T47D (cell line): ENCODE measurements at regions not wholly inside any gene's neighbourhood (a gene's known extent, or its start where the extent isn't known, plus 50 kb on each side); places are given as distances from the start of the nearest gene placed in this dataset.

Source experiments
- DNase-seq, 2 experiments: peaks; one replicate each; pipeline versions ENCODE4 v3.0.0 to v3.0.0-alpha.2; 2011 to 2012; ENCODE audit warnings: low read depth in 1 of 2, low spot score in 1 of 2
- JUND ChIP-seq: IDR thresholded peaks from 2 replicates; pipeline ENCODE4 v1.6.1; 2012; ENCODE audit warnings: low read depth
- in situ Hi-C: cut with HindIII; loops from 2 replicates; pipeline ENCODE4 v1.10.0; 2016; ENCODE audit warnings: low sequenced_read_pairs, low pct_unique_long_range_greater_than_20kb

DNA sequence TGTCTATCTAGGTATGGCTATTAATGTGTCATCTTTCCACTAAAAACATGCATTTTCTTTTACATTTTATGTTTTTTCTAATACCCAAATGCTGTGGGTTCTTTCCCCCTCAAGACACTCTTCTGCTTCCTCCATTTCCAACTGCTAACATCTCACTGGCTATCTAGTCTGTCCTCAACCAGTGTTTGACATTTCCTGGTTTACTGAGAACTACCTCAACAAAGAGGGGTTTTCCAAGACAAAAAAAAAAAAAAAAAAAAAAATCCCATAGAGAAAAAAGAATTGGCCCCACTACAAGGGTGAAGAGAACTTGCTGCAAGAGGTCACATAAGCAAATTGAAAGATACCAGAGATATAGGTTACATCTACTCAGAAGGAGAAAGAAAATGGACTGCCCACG, 359.7 kb downstream of the CRPPA start:
- TF ChIP-seq JUND, result no peak
- DNase-seq, result no peak
- in situ Hi-C loops, result no loop called here

DNA sequence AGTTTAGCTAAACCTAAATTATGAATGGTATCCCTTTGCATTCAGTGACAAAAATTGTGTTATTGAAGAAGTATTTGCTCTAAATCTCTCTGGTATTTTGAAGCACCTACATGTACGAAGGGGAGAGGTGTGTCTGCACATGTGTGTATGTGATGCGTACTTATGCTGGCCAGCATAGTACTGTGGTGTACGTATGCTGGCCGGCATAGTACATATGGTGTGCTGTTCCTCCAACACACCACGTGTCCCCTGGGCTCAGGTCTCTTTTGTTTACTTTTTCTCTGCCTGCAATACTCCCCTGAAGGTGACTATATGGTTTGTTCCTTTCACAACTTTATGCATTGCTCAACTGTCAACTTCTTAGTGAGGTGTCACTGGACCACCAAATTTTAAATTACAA, 360.3 kb downstream of the CRPPA start:
- DNase-seq, result no peak
- no peak for TF ChIP-seq JUND
- in situ Hi-C loops, result no loop called here

DNA sequence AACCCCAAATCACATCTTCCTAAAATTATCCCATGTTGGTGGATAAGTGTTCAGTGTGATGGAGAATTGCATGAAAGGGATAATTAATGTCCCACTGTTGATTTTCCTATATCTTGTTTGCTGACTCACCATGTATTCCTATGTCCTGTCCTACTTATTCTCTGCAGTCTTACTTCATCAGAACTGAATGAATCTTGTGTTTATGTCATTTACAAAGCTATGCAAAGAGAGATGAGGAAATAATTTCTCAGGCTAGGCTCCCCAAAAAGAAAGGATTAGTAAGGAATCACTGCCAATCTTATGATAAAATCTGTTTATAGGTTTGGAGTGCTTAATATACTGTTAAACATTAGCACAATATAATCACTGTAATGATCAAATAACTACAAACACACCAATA, 360.8 kb downstream of the CRPPA start:
- DNase-seq, result peak in 1 of 2 experiments; percentile 33
- no peak for TF ChIP-seq JUND
- in situ Hi-C loops, result no loop called here

DNA sequence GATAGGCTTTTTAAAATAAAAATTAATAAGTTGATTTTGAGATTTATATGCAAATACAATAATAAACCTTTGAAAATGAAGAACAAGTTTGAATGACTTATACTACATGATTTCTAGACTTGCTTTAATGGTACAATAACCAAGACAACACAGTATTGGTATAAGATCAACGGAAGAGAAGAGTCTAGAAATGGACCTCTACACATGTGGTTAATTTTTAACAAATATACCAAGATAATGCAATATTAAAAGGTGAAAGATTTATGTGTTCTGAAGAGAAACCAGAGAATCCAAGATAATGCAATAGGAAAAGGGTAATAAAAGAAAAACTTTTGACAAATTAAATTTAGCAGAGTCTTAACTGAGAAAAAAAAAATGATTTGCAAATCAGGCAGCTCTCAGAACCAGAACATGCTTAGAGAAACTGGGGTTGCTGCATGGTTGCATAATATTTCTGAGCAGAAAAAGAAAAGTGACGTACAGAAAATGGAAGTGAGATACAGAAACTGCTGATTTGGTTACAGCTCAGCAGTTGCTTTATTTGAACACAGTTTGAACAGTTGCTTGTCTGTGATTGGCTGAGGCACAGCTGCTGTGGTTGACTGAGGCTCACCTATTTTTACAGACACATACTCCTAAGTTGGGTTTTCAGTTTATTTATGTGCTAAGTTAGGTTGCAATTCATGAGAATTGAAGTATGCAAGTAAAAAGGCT, 365.9 kb downstream of the CRPPA start:
- in situ Hi-C loops, result no loop called here
- no peak for DNase-seq
- TF ChIP-seq JUND, result no peak

DNA sequence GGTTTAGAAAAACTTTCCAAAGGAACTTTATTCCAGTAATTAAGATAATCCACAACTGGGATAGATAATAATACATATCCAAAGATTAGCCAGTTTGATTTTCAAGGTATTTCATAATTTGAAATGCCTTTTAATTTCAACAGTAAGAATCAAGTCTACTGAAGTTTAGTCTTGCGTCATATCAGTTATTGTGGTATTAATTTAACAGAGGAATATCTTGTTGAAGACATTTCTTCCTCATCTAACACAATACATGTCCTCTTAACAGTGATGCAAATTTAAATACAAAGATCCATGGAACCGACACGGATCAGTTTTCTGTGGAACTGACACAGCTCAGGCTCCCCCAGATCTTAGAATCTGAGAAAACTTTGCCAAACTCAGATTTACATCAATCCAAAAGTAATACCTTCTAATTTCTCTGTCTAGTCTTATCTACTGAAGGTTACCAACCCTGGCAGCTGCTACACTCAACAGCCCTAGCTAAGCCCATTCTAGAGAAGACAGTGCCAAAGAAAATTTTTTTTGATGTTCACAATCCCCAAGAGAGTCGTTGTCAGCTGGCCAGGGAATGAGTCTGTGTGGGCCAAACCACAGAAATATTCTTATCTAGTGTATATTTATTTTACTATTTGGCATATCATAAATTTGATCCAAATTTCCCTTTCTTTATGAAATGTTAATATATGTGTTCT, 365.2 kb upstream of the MEOX2 start:
- TF ChIP-seq JUND, result no peak
- DNase-seq, result no peak
- in situ Hi-C loops, result no loop called here

DNA sequence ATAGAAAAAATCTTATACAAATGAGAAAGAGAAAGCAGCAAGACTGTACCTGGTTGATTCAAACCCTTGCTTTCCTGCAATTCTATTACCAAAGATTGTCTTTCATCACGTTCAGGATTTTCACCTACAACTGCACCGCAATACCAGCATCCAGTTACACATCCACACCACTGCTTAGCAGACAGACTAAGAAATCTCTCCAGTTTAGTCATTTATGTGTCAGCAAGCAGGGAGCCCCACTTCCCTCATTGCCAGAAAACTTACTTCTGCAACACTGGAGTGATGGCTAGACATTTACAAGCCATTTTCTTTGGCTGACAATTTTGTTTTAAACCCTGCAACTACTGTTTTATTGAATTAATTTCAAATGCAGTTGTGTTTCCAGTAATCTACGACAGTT, 359.6 kb upstream of the MEOX2 start:
- no peak for DNase-seq
- in situ Hi-C loops, result no loop called here
- no peak for TF ChIP-seq JUND

DNA sequence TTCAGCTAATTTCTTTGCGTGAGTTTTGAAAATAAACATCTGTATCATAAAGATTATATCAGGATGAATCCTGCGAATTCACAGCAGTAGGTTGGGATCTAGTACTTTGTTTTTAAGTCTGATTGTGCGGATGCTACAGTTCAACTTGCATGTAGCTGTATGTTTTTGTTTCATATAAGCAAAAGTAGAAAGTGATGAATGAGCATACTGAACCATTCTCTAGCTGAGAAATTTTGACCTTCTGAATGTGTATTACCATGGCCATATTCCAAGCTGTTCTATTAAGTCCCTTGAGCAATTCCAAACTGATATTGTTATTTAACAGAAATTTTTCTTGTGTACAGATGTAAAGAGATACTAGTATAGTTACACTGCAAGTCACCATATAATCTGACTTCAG, 358.8 kb upstream of the MEOX2 start:
- TF ChIP-seq JUND, result no peak
- no peak for DNase-seq
- in situ Hi-C loops, result no loop called here

DNA sequence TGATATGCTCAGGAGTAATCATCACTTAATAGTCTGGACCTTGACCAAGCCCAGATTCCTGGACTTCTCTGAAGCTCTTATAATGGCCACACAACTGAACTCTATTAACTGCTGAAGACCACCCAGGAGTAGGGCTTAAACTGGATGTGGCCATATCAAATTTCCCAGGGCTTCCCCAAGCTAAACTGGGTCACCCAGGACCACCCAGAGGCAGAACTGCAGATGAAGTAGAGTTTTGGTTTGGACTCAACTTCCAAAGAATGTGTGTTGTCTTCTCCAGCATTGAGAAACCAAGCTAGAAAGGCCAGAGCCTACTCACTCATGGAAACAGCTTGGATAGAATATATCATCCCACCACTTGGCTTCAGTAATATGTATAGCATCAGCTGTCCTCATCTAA, 358.2 kb upstream of the MEOX2 start:
- no peak for TF ChIP-seq JUND
- DNase-seq, result no peak

DNA sequence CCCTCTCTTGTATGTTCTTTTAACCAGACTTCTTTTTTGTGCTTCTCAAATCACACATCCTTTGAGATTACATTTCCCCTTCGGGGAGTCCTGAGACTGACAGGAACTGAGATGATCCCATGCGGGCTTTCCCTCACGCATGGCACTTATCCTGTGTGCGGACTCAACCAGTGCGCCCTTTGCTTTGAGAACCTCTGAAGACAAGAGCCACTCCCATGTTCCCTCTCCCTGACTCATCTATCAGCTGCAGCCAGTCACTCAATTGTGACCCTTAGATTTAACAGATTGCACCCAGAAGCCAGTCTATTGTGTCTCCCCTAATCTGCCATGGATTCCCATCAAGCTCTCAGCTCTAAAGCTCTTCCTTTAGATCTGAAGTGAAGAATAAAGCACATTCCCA, 353.9 kb upstream of the MEOX2 start:
- in situ Hi-C loops, result no loop called here
- TF ChIP-seq JUND, result no peak
- no peak for DNase-seq

More for the DNA sequence above, 358.2 kb upstream of the MEOX2 start:
- in situ Hi-C loops, result no loop called here

DNA sequence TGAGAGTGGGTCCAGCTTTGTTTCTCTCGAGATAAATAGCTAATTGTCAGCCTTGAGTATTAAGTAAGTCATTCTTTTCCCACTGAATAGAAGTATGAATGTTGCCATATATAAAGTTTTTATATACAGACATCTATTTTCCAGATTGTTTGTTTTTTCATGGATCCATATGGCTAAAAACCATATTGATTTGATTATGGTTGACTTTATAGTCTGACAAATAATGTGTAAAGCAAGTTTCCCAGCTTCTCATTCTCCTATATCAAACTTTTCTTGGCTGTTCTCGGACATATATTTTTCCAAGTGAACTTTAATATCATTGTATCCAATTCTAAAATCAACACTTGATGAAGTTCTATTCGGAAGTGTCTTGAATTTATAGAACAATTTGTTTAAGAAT, 352.4 kb upstream of the MEOX2 start:
- DNase-seq, result no peak
- TF ChIP-seq JUND, result no peak
- in situ Hi-C loops, result no loop called here

DNA sequence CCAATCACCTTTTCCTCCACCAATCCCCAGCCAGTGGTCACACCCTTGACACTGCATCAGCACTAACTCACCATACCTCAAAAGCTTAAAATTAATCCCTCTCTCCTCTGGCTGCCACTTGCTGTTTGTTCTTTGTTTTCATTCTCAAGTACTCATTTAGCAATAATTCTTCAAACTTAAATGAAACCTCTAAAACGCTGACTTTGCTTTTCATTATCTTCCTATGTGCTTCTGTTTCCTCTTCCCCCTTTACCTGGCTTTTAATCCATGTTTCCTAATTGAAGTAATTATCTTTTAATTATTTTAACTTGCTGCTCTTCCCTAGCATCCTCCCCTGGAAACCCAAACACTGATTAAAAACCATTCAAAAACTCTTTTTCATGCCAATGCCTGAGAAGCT, 348.9 kb upstream of the MEOX2 start:
- no peak for TF ChIP-seq JUND
- DNase-seq, result no peak
- in situ Hi-C loops, result no loop called here

DNA sequence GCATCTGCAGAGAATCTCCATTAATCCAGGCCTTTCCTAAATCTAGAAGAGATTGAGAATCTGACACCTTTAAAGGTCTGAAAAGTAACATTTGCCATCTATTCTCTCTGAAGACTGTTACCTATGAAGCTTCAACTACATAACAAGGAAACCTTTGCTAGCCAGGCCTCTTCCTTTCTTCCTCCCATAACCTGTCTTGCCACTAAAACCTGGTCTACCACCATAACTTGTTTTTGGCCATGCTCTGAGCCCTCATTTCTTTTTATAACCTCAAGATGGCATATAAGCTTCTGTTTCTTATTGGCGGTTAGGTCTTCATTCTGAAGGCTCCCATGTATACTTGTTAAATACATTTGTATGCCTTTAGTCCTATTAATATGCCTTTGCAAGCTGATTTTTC, 348.4 kb upstream of the MEOX2 start:
- DNase-seq, result peak in 1 of 2 experiments; percentile 76
- in situ Hi-C loops, result no loop called here
- TF ChIP-seq JUND, result no peak

DNA sequence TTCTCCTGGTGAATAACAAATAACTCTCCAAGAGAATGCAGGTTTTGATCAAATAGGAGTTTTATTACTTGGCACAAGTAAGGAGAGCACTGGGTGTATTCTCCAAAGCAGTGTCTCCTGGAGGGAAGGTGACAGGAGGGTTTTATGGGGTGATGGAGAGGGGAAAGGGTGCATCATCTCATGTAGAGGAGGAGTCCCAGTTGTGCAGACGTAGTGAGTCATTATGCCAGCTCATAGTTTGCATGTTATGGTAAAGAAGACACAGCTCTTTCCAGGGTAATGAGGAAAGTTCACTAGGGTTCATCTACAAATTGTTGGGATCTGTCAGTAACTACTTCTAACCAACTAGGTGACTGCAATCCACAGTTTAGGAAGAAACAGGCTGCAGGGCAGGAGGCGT, 347.9 kb upstream of the MEOX2 start:
- in situ Hi-C loops, result no loop called here
- TF ChIP-seq JUND, result no peak
- DNase-seq, result no peak

DNA sequence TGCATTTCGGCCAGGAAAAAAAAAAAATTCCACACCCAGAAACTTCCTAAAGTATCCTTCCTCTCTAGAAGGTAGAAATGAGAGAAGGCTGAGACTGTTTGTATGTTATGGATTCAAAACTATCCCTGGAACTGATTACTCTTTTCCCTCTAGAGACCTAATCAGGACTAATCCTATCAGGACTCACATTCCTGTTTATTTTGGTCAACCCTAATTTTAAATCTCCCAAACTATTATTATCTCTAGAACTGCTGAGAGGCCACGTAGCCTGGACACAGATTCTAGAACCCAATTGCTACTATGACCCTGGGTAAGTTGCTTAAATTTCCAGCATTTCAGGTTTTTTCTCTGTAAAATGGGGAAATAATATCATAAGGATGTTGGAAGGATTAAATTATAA, 346.8 kb upstream of the MEOX2 start:
- DNase-seq, result no peak
- in situ Hi-C loops, result no loop called here

More for the DNA sequence above, 346.8 kb upstream of the MEOX2 start:
- no peak for TF ChIP-seq JUND
